HepG2 (cell line): ENCODE measurements at regions not wholly inside any gene's neighbourhood (a gene's known extent, or its start where the extent isn't known, plus 50 kb on each side); places are given as distances from the start of the nearest gene placed in this dataset.

Experiments
- ATAC-seq: fragments of 200-7000 bp; cut with Tn5 transposase; 3 replicates; pipeline ENCODE4 v1.9.1; 2020; ENCODE audit warnings: mild to moderate bottlenecking, moderate library complexity
- BruUV-seq: library from RNA; stranded (reverse); fragments of 400-500 nt; replicated peaks from 2 replicates; lab custom pipeline; 2021; lab: Mats Ljungman, UMichigan
- CTCF ChIA-PET: fragments of 300-600 bp; formaldehyde crosslinking; extraction: SDS; loops from one replicate; lab custom pipeline; 2021; ENCODE audit warnings: low total read pairs, inconsistent platforms, low intra/inter-chr PET ratio; lab: Yijun Ruan, JAX
- POLR2A ChIA-PET: fragments of 350-600 bp; sonication (Branson Sonifier 250); formaldehyde crosslinking; loops from one replicate; lab custom pipeline; 2020; ENCODE audit warnings: antibody characterized with exemption, inconsistent platforms; lab: Yijun Ruan, JAX
- DNase-seq: peaks from one replicate; pipeline ENCODE4 v3.0.0-alpha.2; 2015; ENCODE audit warnings: low spot score
- FAIRE-seq: peaks from 3 replicates; lab custom pipeline; 2011; peaks lifted over from hg19 to GRCh38; lab: Jason Lieb, UNC
- H2AFZ ChIP-seq: one replicate; pipeline ENCODE4 v1.6.1; 2011; ENCODE audit warnings: low read length, inconsistent platforms
- H3K27ac ChIP-seq: fragments of 300-600 bp; 3 replicates; pipeline ENCODE4 v1.8.0; 2011; ENCODE audit warnings: mixed run types, mild to moderate bottlenecking, mixed read lengths, low read length, inconsistent platforms; ENCODE audit not compliant: insufficient read depth; ENCODE audit errors: extremely low read length
- H3K27me3 ChIP-seq, 2 experiments: fragments of 200-600 bp in 1 of 2; 2 replicates in 1 of 2; 3 replicates in 1 of 2; pipeline versions ENCODE4 v1.6.0 to v1.8.0; 2011; ENCODE audit warnings: low read length in 2 of 2, mild to moderate bottlenecking in 2 of 2, moderate library complexity in 2 of 2, inconsistent platforms in 1 of 2; ENCODE audit not compliant: insufficient read depth in 2 of 2, control insufficient read depth in 1 of 2
- H3K36me3 ChIP-seq, 2 experiments: fragments of 200-600 bp in 1 of 2; replicated peaks in 1 of 2; 2 replicates in 1 of 2; 3 replicates in 1 of 2; pipeline versions ENCODE4 v1.5.1 to v1.8.0; 2011; ENCODE audit warnings: low read length in 2 of 2, inconsistent platforms in 1 of 2; ENCODE audit not compliant: insufficient read depth in 2 of 2, control insufficient read depth in 1 of 2
- H3K4me1 ChIP-seq: 2 replicates; pipeline ENCODE4 v1.5.1; 2012; ENCODE audit warnings: low read length, inconsistent platforms; ENCODE audit not compliant: insufficient read depth
- H3K4me2 ChIP-seq: 2 replicates; pipeline ENCODE4 v1.6.0; 2011; ENCODE audit warnings: low read depth, low read length, inconsistent platforms
- H3K4me3 ChIP-seq, 3 experiments: fragments of 200-600 bp in 1 of 3; sonication (generic), shearing (Covaris generic) in 1 of 3; replicated peaks in 1 of 3; 2 replicates each; pipeline ENCODE4 v1.5.1; 2011 to 2016; ENCODE audit warnings: low read length in 3 of 3, inconsistent platforms in 2 of 3, low read depth in 2 of 3, mild to moderate bottlenecking in 2 of 3, control low read depth in 1 of 3, mixed read lengths in 1 of 3; ENCODE audit not compliant: insufficient read depth in 1 of 3
- H3K79me2 ChIP-seq: one replicate; pipeline ENCODE4 v1.6.1; 2011; ENCODE audit warnings: low read length, inconsistent platforms; ENCODE audit not compliant: insufficient read depth
- H3K9ac ChIP-seq: 2 replicates; pipeline ENCODE4 v1.6.0; 2011; ENCODE audit warnings: mild to moderate bottlenecking, low read depth, low read length, inconsistent platforms; ENCODE audit not compliant: insufficient read depth
- H3K9me3 ChIP-seq: 2 replicates; pipeline ENCODE4 v1.5.1; 2012; ENCODE audit warnings: mild to moderate bottlenecking, low read length
- H4K20me1 ChIP-seq: 2 replicates; pipeline ENCODE4 v1.6.0; 2011; ENCODE audit warnings: inconsistent platforms, mild to moderate bottlenecking, low read length, moderate library complexity; ENCODE audit not compliant: insufficient read depth
- CEBPG ChIP-seq: IDR thresholded peaks from 2 replicates; pipeline ENCODE4 v1.6.1; 2016
- E2F2 ChIP-seq: sonication (generic); formaldehyde crosslinking; IDR thresholded peaks from 2 replicates; pipeline ENCODE4 v1.4.0; 2020; ENCODE audit warnings: missing genetic modification reagents, borderline replicate concordance
- MTA1 ChIP-seq: sonication (generic); formaldehyde crosslinking; IDR thresholded peaks from 2 replicates; pipeline ENCODE4 v1.4.0; 2020; ENCODE audit warnings: missing genetic modification reagents, mild to moderate bottlenecking, borderline replicate concordance
- STAT6 ChIP-seq: sonication (generic); formaldehyde crosslinking; IDR thresholded peaks from 2 replicates; pipeline ENCODE4 v1.4.0; 2020; ENCODE audit warnings: missing genetic modification reagents, mild to moderate bottlenecking, borderline replicate concordance
- TEAD3 ChIP-seq: optimal IDR thresholded peaks from 2 replicates; pipeline ENCODE3; 2016; ENCODE audit warnings: borderline replicate concordance
- ZBTB8A ChIP-seq: sonication (generic); formaldehyde crosslinking; IDR thresholded peaks from 2 replicates; pipeline ENCODE4 v1.4.0; 2020; ENCODE audit warnings: mild to moderate bottlenecking, low read depth, missing genetic modification reagents, borderline replicate concordance
- ZFYVE20 ChIP-seq: sonication (generic); formaldehyde crosslinking; IDR thresholded peaks from 2 replicates; pipeline ENCODE4 v1.8.0; 2023; ENCODE audit warnings: low read depth, mild to moderate bottlenecking, moderate library complexity, missing genetic modification reagents, borderline replicate concordance
- ZNF251 ChIP-seq: sonication (generic); formaldehyde crosslinking; IDR thresholded peaks from 2 replicates; pipeline ENCODE4 v1.9.0; 2021; ENCODE audit warnings: mild to moderate bottlenecking, missing genetic modification reagents
- ZNF629 ChIP-seq: sonication (generic); formaldehyde crosslinking; conservative IDR thresholded peaks from 2 replicates; pipeline ENCODE4 v1.5.0; 2020; ENCODE audit warnings: missing genetic modification reagents
- WGBS: methylation state at CpG from one replicate; pipeline ENCODE4 v1.1.6; 2017; ENCODE audit warnings: low lambda C conversion rate; 5-methylcytosine and 5-hydroxymethylcytosine counted together
- in situ Hi-C: cut with HindIII; loops from 2 replicates; pipeline ENCODE4 v1.10.0; 2017; ENCODE audit warnings: low pct_unique_long_range_greater_than_20kb; ENCODE audit not compliant: extremely low pct_ligation_motif_present
- intact Hi-C: fragments of 100-400 bp; cut with micrococcal nuclease; formaldehyde crosslinking; loops from one replicate; pipeline ENCODE4 v1.10.0; 2022; ENCODE audit not compliant: unreplicated experiment

GRCh38 chr22:27380855-27381254 is 420.7 kb downstream of the MN1 start (continued):
- TF ChIP-seq STAT6 (CRISPR knock-in tag) (no peak), MTA1 (CRISPR knock-in tag) (no peak), CEBPG (CRISPR knock-in tag) (no peak), ZBTB8A (no peak)
- TF ChIP-seq, all 625 proteins: peak for 0

GRCh38 chr22:27381552-27381951 is 420.0 kb downstream of the MN1 start:
- FAIRE-seq: no peak

More at GRCh38 chr22:27381552-27381951, 420.0 kb downstream of the MN1 start:
- ChIA-PET POLR2A (no interaction called here), CTCF (no interaction called here)
- Histone ChIP-seq H3K36me3 (no peaks in the 10 kb centered on the region), H3K9me3 (no peaks in the 10 kb centered on the region), H3K27me3 (peaks cover 2 to 45% of the 10 kb centered on the region in 2 experiments; a peak in 4 of 5 replicates), H3K9ac (no peak overlapping the region), H2AFZ (no peak overlapping the region), H3K27ac (no peak overlapping the region), H3K4me1 (no peaks in the 10 kb centered on the region), H3K79me2 (no peaks in the 10 kb centered on the region), H4K20me1 (no peaks in the 10 kb centered on the region), H3K4me2 (no peak overlapping the region), H3K4me3 (no peak overlapping the region)
- ATAC-seq (no peak), DNase-seq (no peak)
- 4% methylated on average over 4 of the region's 4 CpGs for WGBS
- in situ Hi-C loops: no loop called here
- BruUV-seq: no TSS peak
- TF ChIP-seq CEBPG (CRISPR knock-in tag) (no peak), TEAD3 (no peak), E2F2 (no peak), ZNF629 (CRISPR knock-in tag) (no peak), ZNF251 (CRISPR knock-in tag) (no peak), ZFYVE20 (CRISPR knock-in tag) (no peak)
- intact Hi-C loops: no loop called here
